ENCODE measurements at regions not wholly inside any gene's neighbourhood (a gene's known extent, or its start where the extent isn't known, plus 50 kb on each side); places are given as distances from the start of the nearest gene placed in this dataset.
"Not testable (repeated sequence)": the region's sequence is repeated elsewhere in the genome, so short reads cannot be mapped to it uniquely, and the experiment has no call there.

DNA sequence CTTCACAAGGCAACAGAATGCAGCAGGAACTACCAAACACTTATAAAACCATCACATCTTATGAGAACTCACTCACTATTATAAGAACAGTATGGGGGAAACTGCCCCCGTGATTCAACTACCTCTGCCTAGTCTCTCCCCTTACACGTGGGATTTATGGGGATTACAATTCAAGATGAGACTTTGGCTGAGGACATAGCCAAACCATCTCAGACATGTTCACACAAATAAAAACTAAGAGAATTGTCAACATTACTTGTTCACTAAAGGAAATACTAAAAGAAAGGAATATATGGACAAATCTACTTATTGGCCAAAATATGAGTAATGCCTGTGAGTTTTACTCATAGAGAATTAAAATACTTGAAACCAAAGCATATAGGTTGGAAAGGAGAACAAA lies 505.1 kb downstream of the IGSF11 start:
- Histone ChIP-seq H2AFZ (ENCODE audit: low read depth, low read length) (no peak overlapping the region), H3K4me3 (ENCODE audit: low read length) (no peak overlapping the region), H3K27me3 (ENCODE audit: low read depth, low read length) (no peaks in the 10 kb centered on the region), H3K4me1 (ENCODE audit: low read length) (peaks cover 23% of the 10 kb centered on the region), H3K9ac (ENCODE audit: low read length) (no peak overlapping the region), H3K27ac (ENCODE audit: low read length) (no peak overlapping the region), H4K20me1 (ENCODE audit: insufficient read depth, low read length) (no peaks in the 10 kb centered on the region), H3K36me3 (replicated peaks; ENCODE audit: low read depth, low read length) (no peaks in the 10 kb centered on the region), H3K79me2 (ENCODE audit: low read length) (no peaks in the 10 kb centered on the region), H3K4me2 (ENCODE audit: low read length) (no peak overlapping the region), H3K9me3 (ENCODE audit: insufficient read depth, low read length) (no peaks in the 10 kb centered on the region)
- TF ChIP-seq EZH2phosphoT487 (IDR thresholded peaks at IDR 0.05; ENCODE audit: low read depth): no peak
- TF ChIP-seq, protein P1, sequence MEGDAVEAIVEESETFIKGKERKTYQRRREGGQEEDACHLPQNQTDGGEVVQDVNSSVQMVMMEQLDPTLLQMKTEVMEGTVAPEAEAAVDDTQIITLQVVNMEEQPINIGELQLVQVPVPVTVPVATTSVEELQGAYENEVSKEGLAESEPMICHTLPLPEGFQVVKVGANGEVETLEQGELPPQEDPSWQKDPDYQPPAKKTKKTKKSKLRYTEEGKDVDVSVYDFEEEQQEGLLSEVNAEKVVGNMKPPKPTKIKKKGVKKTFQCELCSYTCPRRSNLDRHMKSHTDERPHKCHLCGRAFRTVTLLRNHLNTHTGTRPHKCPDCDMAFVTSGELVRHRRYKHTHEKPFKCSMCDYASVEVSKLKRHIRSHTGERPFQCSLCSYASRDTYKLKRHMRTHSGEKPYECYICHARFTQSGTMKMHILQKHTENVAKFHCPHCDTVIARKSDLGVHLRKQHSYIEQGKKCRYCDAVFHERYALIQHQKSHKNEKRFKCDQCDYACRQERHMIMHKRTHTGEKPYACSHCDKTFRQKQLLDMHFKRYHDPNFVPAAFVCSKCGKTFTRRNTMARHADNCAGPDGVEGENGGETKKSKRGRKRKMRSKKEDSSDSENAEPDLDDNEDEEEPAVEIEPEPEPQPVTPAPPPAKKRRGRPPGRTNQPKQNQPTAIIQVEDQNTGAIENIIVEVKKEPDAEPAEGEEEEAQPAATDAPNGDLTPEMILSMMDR (IDR thresholded peaks at IDR 0.05; ENCODE audit: low read depth, low read length): no peak

DNA sequence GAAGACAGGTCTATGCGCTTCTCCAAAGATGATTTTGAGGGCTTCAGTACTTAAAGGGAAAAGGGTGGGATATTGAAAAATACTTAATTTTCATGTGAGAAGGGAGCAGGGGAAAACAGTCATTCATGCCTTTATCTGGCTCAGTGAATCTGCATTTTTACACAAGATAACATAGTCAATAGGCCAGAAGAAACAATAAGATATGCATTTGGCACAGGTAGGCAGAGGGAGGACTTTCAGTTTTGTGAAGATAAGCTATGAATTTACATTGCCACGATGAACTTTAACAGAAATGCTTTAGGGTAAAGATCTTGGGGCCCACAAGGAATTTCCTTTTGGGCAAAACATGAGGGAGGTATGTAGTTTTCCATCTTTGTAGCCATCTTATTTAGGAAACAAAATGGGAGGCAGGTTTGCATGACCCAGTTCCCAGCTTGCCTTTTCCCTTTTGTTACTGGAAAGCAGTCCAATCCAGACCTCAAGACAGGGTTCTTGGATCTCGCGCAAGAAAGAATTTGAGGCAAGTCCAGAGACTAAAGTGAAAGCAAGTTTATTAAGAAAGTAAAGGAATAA lies 504.2 kb downstream of the IGSF11 start:
- Histone ChIP-seq H3K36me3 (replicated peaks; ENCODE audit: low read depth, low read length) (no peaks in the 10 kb centered on the region), H3K27ac (ENCODE audit: low read length) (no peak overlapping the region), H2AFZ (ENCODE audit: low read depth, low read length) (no peak overlapping the region), H3K4me2 (ENCODE audit: low read length) (no peak overlapping the region), H3K9me3 (ENCODE audit: insufficient read depth, low read length) (no peaks in the 10 kb centered on the region), H3K4me3 (ENCODE audit: low read length) (no peak overlapping the region), H4K20me1 (ENCODE audit: insufficient read depth, low read length) (no peaks in the 10 kb centered on the region), H3K9ac (ENCODE audit: low read length) (no peak overlapping the region), H3K4me1 (ENCODE audit: low read length) (peaks cover 16% of the 10 kb centered on the region), H3K79me2 (ENCODE audit: low read length) (no peaks in the 10 kb centered on the region), H3K27me3 (ENCODE audit: low read depth, low read length) (no peaks in the 10 kb centered on the region)
- no peak for TF ChIP-seq EZH2phosphoT487 (IDR thresholded peaks at IDR 0.05; ENCODE audit: low read depth)
- TF ChIP-seq, protein P1 (IDR thresholded peaks at IDR 0.05; ENCODE audit: low read depth, low read length): no peak

GRCh38 chr3:118530927-118531356 lies 503.7 kb downstream of the IGSF11 start:
- H3K27me3 ChIP-seq (ENCODE audit: low read depth, low read length); H3K79me2 ChIP-seq (ENCODE audit: low read length); H3K9me3 ChIP-seq (ENCODE audit: insufficient read depth, low read length); H3K27ac ChIP-seq (ENCODE audit: low read length); H3K9ac ChIP-seq (ENCODE audit: low read length); H3K4me3 ChIP-seq (ENCODE audit: low read length); H3K36me3 ChIP-seq (replicated peaks; ENCODE audit: low read depth, low read length); H3K4me2 ChIP-seq (ENCODE audit: low read length); H2AFZ ChIP-seq (ENCODE audit: low read depth, low read length); H4K20me1 ChIP-seq (ENCODE audit: insufficient read depth, low read length): not testable (repeated sequence)
- peaks cover 16% of the 10 kb centered on the region for H3K4me1 ChIP-seq (ENCODE audit: low read length)

DNA sequence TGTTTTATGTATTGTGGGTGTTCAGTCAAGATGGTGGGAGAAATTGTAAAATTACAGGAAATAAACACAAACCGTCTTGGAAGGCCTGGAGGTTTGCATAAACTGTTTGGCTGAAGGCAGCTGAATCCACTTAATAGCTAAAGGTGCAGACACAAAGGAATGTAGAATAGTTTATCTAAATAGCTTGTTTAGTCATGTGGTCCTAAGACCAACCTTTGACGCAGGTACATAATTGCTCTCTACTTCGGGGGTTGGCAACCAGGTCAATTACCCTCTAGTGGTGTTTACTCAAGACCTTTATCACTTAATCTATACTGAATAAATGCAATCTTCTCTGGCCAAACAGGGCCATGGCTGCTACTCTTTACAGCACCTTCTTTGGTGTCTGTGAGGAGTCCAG lies 502.8 kb downstream of the IGSF11 start:
- H3K9me3 ChIP-seq (ENCODE audit: insufficient read depth, low read length): no peaks in the 10 kb centered on the region
- no peak overlapping the region for H3K4me3 ChIP-seq (ENCODE audit: low read length)
- H4K20me1 ChIP-seq (ENCODE audit: insufficient read depth, low read length): no peaks in the 10 kb centered on the region
- H2AFZ ChIP-seq (ENCODE audit: low read depth, low read length): no peak overlapping the region
- no peak for TF ChIP-seq EZH2phosphoT487 (IDR thresholded peaks at IDR 0.05; ENCODE audit: low read depth)
- TF ChIP-seq, protein P1 (IDR thresholded peaks at IDR 0.05; ENCODE audit: low read depth, low read length): no peak
- H3K4me1 ChIP-seq (ENCODE audit: low read length): peaks cover 16% of the 10 kb centered on the region
- no peaks in the 10 kb centered on the region for H3K36me3 ChIP-seq (replicated peaks; ENCODE audit: low read depth, low read length)
- no peak overlapping the region for H3K27ac ChIP-seq (ENCODE audit: low read length)
- no peak overlapping the region for H3K4me2 ChIP-seq (ENCODE audit: low read length)
- no peaks in the 10 kb centered on the region for H3K79me2 ChIP-seq (ENCODE audit: low read length)
- no peak overlapping the region for H3K9ac ChIP-seq (ENCODE audit: low read length)
- no peaks in the 10 kb centered on the region for H3K27me3 ChIP-seq (ENCODE audit: low read depth, low read length)

Data from OCI-LY3 (cell line).